Adrenal gland (tissue), 9 donors: ENCODE measurements at regions not wholly inside any gene's neighbourhood (a gene's known extent, or its start where the extent isn't known, plus 50 kb on each side); places are given as distances from the start of the nearest gene placed in this dataset.

Source experiments
- DNase-seq, 7 donors: peaks; one replicate each; pipeline ENCODE4 v3.0.0-alpha.2; 2019 to 2020
- H3K27ac ChIP-seq, 5 donors: fragments of 200-600 bp; sonication (generic) in 4 of 5; 1 replicate in 3 of 5; 2 replicates in 2 of 5; pipeline versions ENCODE4 v1.5.1 to v1.8.0; 2016 to 2020; ENCODE audit warnings: mild to moderate bottlenecking in 1 of 5
- H3K27me3 ChIP-seq: fragments of 200-600 bp; 2 replicates; pipeline ENCODE4 v1.8.0; 2021
- H3K36me3 ChIP-seq, 2 donors: fragments of 200-600 bp; replicated peaks in 1 of 2; 1 replicate in 1 of 2; 2 replicates in 1 of 2; pipeline versions ENCODE4 v1.5.1 to v1.8.0; 2018 to 2022
- H3K4me1 ChIP-seq, 2 donors: fragments of 200-600 bp; replicated peaks in 1 of 2; 1 replicate in 1 of 2; 2 replicates in 1 of 2; pipeline versions ENCODE4 v1.5.1 to v1.8.0; 2018 to 2021
- H3K4me3 ChIP-seq, 4 donors: fragments of 200-600 bp; sonication (generic) in 3 of 4; one replicate each; pipeline ENCODE4 v1.5.1; 2016 to 2018
- H3K9me3 ChIP-seq, 3 donors: fragments of 200-600 bp; sonication (generic) in 1 of 3; replicated peaks in 1 of 3; 1 replicate in 2 of 3; 2 replicates in 1 of 3; pipeline versions ENCODE4 v1.5.1 to v1.8.0; 2016 to 2021
- CTCF ChIP-seq, 6 experiments: fragments of 450-650 bp in 4 of 6; fragments of 200-600 bp in 2 of 6; sonication (generic) in 1 of 6; IDR thresholded peaks; 1 replicate in 5 of 6; 2 replicates in 1 of 6; pipeline versions ENCODE4 v1.5.1 to v1.8.0; 2016 to 2021; ENCODE audit warnings: antibody characterized with exemption in 6 of 6, mild to moderate bottlenecking in 2 of 6, moderate library complexity in 1 of 6
- POLR2A ChIP-seq, 2 donors: fragments of 450-650 bp; IDR thresholded peaks; one replicate each; pipeline ENCODE4 v1.6.1; 2017; ENCODE audit warnings: antibody characterized with exemption in 2 of 2, mild to moderate bottlenecking in 2 of 2, moderate library complexity in 1 of 2
- WGBS, 4 donors: extraction: QIAGEN DNeasy Blood & Tissue Kit in 2 of 4; methylation state at CpG; one replicate each; pipeline versions ENCODE4 v1.1.5 to v1.1.7; 2013 to 2017; 5-methylcytosine and 5-hydroxymethylcytosine counted together
- intact Hi-C, 2 donors: fragments of 100-400 bp; cut with DNase I; formaldehyde crosslinking; loops; one replicate each; pipeline versions ENCODE4 v1.14.1 to v1.15.0; 2022 to 2023
- donor health status: healthy with polysubstance abuse.
- donor health status: Bipolar disorder and iron deficiency.
- donor health status: DM: yes; HTN: yes; CAD: no.
- donor health status: DM: no; HTN: no; CAD: no.
- donor health status: DM: no; HTN: no; CAD: no.

GRCh38 chr2:238985931-238986446, 138.1 kb downstream of the TWIST2 start:
- WGBS, 4 donors = 52 to 80% (median 67%) methylated on average over 3 to 30 of the region's 30 CpGs
- no peak for DNase-seq
- intact Hi-C loops = no loop called here
- Histone ChIP-seq H3K36me3 (no peaks in the 10 kb centered on the region), H3K9me3 (no peaks in the 10 kb centered on the region), H3K4me3 (no peak overlapping the region), H3K27me3 (peaks cover 7% of the 10 kb centered on the region), H3K27ac (no peak overlapping the region), H3K4me1 (no peaks in the 10 kb centered on the region)
- TF ChIP-seq POLR2A (IDR thresholded peaks at IDR 0.05) (no peak), CTCF (IDR thresholded peaks at IDR 0.05) (no peak)

- intact Hi-C loops = no loop called here
- peaks cover 7% of the 10 kb centered on the region for H3K27me3 ChIP-seq
- TF ChIP-seq CTCF (IDR thresholded peaks at IDR 0.05) (no peak), POLR2A (IDR thresholded peaks at IDR 0.05) (no peak)
- H3K9me3 ChIP-seq = no peaks in the 10 kb centered on the region
- WGBS, 4 donors = 85 to 89% (median 87%) methylated on average over 24 to 41 of the region's 41 CpGs
- no peak for DNase-seq
- no peaks in the 10 kb centered on the region for H3K4me1 ChIP-seq
- H3K4me3 ChIP-seq = no peak overlapping the region
- H3K36me3 ChIP-seq = no peaks in the 10 kb centered on the region
- H3K27ac ChIP-seq = no peak overlapping the region
These were observed 138.8 kb downstream of the TWIST2 start for GRCh38 chr2:238986491-238987351.

GRCh38 chr2:238987352-238987981, 139.6 kb downstream of the TWIST2 start:
- H3K9me3 ChIP-seq = no peaks in the 10 kb centered on the region
- no peak for DNase-seq
- H3K4me3 ChIP-seq = no peak overlapping the region
- no peaks in the 10 kb centered on the region for H3K4me1 ChIP-seq
- TF ChIP-seq CTCF (IDR thresholded peaks at IDR 0.05) (no peak), POLR2A (IDR thresholded peaks at IDR 0.05) (no peak)
- 86 to 87% (median 86%) methylated on average over 14 of the region's 14 CpGs for WGBS, 4 donors
- no peak overlapping the region for H3K27ac ChIP-seq
- intact Hi-C loops = no loop called here
- H3K36me3 ChIP-seq = no peaks in the 10 kb centered on the region
- H3K27me3 ChIP-seq = peaks cover 7% of the 10 kb centered on the region

- WGBS, 4 donors = 64 to 81% (median 79%) methylated on average over 7 of the region's 7 CpGs
- no peak overlapping the region for H3K4me3 ChIP-seq
- intact Hi-C loops = no loop called here
- no peak for DNase-seq
- TF ChIP-seq CTCF (IDR thresholded peaks at IDR 0.05) (no peak), POLR2A (IDR thresholded peaks at IDR 0.05) (no peak)
- no peaks in the 10 kb centered on the region for H3K4me1 ChIP-seq
- H3K36me3 ChIP-seq = no peaks in the 10 kb centered on the region
- no peak overlapping the region for H3K27ac ChIP-seq
- no peaks in the 10 kb centered on the region for H3K9me3 ChIP-seq
- peaks cover 7% of the 10 kb centered on the region for H3K27me3 ChIP-seq
These were observed 140.2 kb downstream of the TWIST2 start for GRCh38 chr2:238988105-238988504.
